Forelimb muscle (tissue), 1 donor: ENCODE measurements at regions not wholly inside any gene's neighbourhood (a gene's known extent, or its start where the extent isn't known, plus 50 kb on each side); places are given as distances from the start of the nearest gene placed in this dataset.
"Not testable (repeated sequence)": the region's sequence is repeated elsewhere in the genome, so short reads cannot be mapped to it uniquely, and the experiment has no call there.

Source experiments
- DNase-seq: peaks from one replicate; pipeline ENCODE4 v3.0.0-alpha.2; 2013; ENCODE audit warnings: low read depth

DNA sequence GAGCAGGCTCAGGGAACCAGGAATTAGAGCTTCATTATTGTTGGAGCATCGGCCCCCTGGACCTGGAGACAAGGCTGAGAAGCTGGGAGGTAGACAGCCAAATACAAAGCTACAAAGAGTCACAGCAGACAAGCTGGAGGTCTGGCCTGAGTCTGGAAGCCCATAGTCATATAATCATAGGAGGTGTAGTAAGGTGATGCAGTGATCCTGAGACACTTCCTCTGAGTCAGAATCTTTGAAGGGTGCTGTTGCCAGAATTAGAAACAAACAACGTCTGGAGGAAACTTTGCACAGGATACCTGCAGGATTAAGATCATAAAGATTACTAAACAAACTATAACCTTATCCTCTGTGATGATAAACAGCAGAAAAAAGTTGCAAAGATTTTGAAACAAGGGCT is 213.8 kb downstream of the DSC3 start:
- no peak for DNase-seq

DNA sequence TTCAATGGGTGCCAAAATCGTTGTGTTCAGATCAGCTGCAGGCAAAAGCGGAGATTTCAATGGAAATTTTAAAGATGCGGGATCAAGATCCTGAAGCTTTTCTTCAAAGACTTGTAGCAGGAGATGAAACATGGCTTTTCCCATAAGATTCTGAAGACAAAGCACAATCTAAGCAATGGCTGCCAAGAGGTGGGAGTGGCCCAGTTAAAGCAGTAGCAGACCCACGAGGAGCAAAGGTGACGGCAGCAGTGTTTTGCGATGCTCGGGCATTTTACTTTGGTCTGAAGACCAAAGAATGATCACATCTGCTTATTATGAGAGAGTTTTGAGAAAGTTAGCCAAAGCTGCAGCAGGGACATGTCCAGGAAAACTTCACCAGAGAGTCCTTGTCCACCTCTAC is 222.9 kb downstream of the DSC3 start:
- no peak for DNase-seq

- DNase-seq = no peak
Observed at GRCh38 chr18:30814446-30814845, 228.1 kb downstream of the DSC3 start.

DNA sequence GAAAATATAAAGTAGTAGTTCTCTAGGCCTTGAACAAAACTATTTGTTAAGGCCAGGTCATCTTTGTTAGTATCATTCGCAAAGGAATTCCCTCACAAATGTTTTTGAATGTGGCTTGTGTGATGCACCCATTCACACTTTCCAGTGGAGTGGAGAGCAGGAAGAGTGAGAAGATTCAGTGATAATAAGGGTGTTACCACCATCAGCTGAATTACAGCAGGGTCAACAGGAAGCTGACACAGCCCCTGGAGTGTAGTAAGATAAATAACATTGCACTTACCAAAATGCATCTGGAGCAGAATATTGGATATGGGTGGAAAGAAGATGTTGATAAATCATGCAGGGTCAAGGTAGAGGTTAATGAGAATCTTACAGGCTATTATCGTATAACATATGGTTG is 231.0 kb downstream of the DSC3 start:
- no peak for DNase-seq

DNA sequence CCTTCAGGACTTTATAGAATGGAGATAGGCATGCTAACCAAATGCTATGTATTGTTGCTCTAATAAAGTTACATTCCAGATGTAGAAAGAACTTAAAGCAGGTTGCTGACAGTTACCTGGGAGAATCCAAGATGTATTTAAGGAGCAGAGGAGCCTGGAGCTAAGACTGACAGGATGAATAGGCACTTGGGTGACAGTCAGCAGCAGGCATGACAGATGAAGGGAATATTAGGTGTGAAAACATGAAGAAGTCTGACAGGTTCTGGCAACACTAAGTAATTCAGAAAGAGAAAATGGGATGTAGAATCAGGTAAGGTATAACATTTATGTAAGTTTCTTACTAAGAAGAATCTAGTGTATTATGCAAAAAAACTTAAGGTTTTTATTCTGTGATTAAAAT is 232.0 kb downstream of the DSC3 start:
- no peak for DNase-seq

DNA sequence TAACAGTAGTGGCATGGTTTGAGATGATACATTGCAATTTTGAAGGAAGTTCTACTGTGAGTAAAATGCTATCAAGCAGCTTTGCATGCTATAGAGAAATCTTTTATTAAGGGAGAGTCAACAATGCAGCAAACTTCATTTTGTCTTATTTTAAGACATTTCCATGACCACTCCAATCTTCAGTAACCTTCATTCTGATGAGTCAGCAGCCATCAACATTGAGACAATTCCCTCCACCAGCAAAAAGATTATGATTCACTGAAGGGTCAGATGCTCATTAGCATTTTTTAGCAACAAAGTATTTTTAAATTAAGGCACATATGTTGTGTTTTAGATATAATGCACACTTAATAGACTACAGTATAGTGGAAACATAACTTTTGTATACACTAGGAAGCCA is 235.7 kb downstream of the DSC3 start:
- DNase-seq = no peak

DNA sequence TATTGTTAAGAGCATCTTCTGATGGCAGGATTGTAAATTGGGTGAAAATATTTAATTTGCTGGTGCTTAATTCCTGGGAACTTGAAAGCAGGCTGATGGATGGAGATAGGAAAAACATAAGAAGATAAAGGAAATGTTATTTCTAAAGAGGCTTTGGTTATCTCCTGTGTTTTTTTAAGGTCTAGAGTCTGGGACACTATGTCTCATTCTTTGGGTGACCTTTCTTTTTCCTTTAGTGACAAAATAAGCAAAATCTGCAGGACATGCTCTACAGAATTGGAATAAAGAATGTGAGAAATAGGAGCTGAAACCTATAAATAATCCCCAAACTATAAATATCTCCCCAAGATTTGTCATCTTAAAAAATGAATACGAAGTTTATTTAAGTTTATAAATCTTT is 241.7 kb downstream of the DSC3 start:
- no peak for DNase-seq

DNA sequence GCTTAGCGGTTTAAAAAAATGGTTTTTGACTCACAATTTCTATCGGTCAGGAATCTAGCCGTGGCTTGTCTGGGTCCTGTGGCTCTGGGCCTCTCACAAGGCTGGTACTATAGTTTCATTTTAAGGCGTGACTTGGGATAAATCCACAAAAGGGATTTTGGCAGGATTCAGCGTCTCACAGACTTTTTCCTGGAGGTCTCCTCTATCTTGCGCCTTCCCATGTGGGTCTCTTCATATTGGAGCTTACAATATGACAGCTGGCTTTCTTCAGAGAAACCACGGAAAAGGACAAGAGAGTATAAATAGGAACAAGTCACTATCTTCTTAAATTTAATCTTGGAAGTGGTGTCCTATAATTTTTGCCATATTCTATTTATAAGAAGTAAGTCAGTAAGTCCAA is 250.5 kb downstream of the DSC3 start:
- DNase-seq = no peak

- not testable (repeated sequence) for DNase-seq
Observed at GRCh38 chr18:30788411-30788991, 254.0 kb downstream of the DSC3 start.

- DNase-seq = no peak
Observed at GRCh38 chr18:30787410-30787809, 255.1 kb downstream of the DSC3 start.

DNA sequence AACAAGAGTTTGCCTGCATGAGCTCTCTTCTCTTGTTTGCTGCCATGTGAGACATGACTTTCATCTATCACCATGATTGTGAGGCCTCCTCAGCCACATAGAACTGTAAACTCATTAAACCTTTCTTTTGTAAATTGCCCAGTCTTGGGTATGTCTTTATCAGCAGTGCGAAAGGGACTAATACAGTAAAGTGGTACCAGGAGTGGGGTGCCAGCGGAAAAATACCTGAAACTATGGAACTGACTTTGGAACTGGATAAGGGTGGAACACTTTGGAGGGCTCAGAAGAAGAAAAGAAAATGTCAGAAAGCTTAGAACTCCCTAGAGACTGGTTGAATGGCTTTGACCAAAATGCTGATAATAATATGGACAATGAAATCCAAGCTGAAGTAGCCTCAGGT is 260.9 kb downstream of the DSC3 start:
- no peak for DNase-seq

DNA sequence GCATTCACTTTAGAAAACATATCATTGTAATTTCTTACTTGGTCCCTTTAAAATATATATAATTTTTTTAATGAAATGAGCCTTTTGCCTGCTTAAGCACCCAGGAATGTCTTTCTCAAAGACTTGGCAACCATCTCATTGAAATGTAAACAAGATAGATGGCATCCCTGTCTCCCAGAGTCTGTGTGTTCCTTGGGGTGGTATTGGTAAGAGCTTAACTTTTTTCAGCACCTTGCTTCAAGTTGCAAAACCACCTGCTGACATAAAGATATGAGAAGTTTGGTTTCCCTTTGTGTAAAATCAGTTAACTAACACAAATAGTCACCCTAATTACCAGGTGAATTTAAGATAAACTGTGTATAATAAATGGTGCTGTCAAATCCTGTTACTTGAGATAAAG is 266.9 kb downstream of the DSC3 start:
- no peak for DNase-seq

GRCh38 chr18:30772170-30772569 is 270.4 kb downstream of the DSC3 start:
- DNase-seq = not testable (repeated sequence)

DNA sequence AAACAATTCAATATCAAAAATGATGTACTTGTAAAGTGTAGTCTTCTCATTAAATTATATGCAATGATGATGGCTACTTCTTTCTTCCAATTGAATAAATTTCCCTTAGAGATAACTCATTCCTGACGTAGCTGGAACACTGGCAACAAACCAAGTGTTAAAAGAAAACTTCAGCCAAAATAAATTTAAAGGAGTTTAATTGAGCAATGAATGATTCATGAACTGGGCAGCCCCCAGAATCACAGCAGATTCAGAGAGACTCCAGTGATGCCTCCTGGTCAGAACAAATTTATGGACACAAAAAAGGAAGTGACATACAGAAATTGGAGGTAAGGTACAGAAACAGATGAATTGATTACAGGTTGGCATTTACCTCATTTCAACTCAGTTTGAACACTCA is 276.5 kb downstream of the DSC3 start:
- DNase-seq = no peak

DNA sequence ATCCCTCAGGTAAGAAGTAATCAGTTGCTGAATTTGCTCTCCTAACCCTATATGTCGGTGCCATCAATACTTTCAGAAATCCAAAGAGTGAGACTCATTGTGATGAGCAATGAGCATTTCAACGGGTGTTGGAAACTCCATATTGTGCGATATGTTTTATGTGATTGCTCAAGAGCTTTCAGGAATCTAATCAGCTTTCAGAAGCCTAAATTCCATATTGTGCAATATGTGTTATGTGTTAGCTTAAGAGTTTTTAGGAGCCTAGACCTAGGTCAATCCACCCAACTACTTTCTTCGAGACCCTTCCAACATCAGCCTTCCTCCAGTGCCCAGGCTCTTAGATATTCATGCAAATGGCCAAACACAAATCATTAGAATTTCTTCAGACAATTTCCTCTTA is 277.3 kb downstream of the DSC3 start:
- DNase-seq = no peak

DNA sequence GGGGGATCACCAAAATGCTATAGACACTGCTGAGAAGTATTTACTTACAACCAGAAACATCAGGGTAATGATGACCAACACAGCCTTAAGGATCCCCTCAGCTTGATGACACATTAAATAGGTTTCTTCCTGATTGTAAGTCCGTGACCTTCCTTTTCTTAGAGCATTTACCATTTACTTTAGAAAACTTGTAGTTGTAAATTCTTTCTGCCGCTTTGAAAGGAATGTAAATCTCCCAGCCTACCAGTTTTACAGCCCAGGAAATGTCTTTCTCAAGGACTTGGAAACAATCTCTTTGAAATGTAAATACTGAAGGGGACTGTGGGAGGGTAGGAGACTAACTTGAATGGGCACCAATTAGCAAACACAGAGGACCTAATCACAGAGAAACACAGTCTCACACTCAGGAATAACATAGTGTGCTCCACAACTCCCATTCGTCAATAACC is 278.6 kb downstream of the DSC3 start:
- no peak for DNase-seq

DNA sequence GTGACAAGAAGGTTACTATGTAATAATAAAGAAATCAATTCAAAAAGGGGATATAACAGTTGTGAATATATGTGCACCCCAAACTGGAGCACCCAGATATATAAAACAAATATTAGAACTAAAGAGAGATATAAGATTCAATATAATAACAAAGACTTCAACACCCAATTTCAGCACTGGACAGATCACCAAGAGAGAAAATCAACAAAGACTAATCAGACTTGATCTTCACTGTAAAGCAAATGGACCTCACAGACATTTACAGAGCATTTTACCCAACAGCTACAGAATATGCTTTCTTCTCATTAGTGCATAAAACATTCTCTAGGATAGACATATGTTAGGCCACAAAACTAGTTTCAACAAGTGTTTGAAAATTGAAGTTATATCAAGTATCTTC is 287.7 kb downstream of the DSC3 start:
- DNase-seq = no peak

- no peak for DNase-seq
Observed at GRCh38 chr18:30748541-30748940, 294.0 kb downstream of the DSC3 start.

DNA sequence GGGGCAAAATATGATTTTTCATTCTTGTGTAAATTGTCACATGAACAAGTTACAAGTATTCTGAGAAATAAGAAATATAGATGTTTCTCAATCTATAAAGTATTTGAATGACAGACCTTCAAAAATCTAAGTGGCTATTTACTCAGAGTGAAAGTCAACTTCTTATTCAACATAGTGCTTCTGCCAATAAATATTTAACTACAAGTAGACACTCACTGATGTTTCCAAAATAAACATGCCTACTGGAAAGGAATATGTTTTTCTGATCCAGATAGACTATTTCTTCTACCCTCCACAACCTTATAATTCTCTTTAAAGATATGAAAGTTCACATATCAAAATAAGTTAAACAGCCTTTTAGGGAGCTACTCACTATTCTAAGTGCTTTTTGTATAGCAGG is 296.3 kb downstream of the DSC3 start:
- no peak for DNase-seq

GRCh38 chr18:30743033-30743432 is 299.5 kb downstream of the DSC3 start:
- no peak for DNase-seq

GRCh38 chr18:30730915-30731314 is 311.6 kb downstream of the DSC3 start:
- DNase-seq = no peak

DNA sequence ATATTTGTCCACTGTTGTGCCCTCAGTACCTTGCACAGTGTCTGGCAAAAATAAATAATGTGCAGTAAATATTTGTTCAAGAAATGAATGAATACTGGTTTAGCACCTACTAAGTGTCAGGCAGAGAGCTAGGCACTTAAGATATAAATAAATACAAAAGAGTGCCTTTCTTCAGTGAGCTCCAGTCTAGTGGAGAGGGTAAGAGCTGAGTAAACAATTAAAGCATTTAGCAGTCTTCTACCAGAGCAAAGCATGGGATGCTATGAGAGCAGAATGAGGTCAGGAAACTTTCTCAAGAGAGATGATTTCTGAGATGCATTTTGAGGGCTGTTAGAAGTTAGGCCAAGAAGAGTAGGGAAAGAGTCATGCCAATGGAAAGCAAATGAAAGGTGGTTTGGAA is 314.7 kb downstream of the DSC3 start:
- DNase-seq = no peak

DNA sequence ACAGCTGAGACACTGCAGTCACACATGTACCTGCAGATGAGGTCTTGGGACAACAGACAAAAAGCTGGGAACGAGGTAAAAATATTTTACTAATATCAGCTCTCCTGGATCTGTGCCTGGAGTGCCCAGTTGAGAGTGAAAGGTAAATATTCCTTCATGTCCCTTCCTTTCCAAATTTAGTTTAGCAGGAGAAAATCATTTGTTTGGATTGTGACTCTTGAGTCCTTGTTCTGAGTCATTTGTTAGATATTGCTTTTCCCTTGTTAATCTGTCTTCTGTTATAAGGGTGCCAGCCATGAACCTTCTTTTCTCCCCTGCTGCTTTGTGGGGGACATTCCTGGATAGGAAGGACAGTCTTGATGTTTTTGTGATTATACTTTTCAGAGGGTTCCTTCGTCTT is 329.2 kb downstream of the DSC3 start:
- DNase-seq = no peak

DNA sequence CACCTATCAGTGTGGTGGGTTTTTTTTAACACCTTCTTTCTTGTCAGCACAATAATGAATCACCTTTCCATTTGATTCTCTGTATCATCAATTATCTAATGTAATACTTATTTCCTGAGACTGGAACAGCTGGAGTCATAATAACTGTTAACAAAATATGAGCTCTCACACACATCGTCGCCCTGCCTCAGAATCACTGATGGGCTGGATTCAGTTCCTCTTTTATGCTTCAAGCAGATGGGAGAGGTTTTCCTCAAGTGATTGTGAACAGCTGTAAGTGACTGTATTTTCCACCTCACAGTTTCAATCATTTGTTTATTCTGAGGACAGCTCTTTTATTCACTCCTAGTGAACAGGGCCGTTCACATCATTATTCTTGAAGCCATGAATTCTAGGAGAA is 330.2 kb downstream of the DSC3 start:
- no peak for DNase-seq

- DNase-seq = no peak
Observed at GRCh38 chr18:30709595-30709994, 332.9 kb downstream of the DSC3 start.
